RCC 7860 (cell line): ENCODE measurements at regions not wholly inside any gene's neighbourhood (a gene's known extent, or its start where the extent isn't known, plus 50 kb on each side); places are given as distances from the start of the nearest gene placed in this dataset.
"Not testable (repeated sequence)": the region's sequence is repeated elsewhere in the genome, so short reads cannot be mapped to it uniquely, and the experiment has no call there.

Source experiments
- DNase-seq: peaks from one replicate; pipeline ENCODE4 v3.0.0-alpha.2; 2015; ENCODE audit warnings: low spot score
- FAIRE-seq: peaks from 2 replicates; lab custom pipeline; 2012; peaks lifted over from hg19 to GRCh38; lab: Jason Lieb, UNC

DNA sequence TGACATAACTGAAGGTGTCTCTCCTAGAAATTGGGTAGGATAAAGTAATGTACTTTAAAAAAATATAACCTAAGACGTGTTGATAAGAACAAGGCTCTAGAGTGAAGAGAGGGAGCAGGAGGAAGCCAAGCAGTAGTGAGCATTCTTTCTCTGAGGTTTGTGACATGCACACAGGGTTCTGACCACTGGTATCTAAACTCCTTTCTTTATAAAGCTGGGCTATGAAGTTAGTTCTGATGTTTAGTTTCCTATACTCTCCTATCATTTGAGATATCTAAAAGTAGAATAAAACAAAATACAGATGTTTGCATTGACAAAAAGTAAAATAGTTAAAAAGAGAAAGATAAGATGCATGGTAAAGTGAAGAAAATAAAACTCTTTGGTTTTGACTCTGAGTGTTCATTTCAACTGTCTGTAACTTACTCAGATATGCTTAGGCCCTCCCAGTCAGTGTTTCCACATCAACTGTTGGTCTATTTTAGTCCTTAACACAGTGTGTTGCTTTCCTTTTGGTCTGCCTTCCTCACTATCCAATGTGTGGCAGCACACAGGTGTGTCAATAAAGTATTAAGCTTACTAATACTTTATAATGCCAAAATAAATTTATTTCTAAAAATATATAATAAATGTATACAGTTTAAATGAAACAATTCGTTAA, 543.5 kb downstream of the PTPRC start:
- FAIRE-seq (no peak), DNase-seq (no peak)

DNA sequence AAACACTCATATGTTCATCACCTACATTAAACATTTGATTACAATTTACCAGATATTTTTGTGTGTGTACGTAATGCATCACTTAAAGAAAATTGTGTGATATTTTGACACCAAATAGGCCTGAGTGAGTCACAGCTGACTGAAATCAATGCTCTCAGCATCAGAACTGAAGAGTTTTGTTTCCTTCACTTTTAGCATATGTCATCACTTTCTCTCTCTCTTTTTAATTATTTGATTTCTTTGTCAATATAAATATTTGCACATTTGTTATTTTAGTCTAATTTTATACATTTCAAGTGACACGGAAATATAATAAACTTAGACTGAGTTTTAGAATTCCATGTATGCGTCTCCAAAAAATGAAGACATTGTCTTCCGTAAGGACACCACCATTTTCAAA, 545.3 kb downstream of the PTPRC start:
- FAIRE-seq: no peak
- DNase-seq: no peak

DNA sequence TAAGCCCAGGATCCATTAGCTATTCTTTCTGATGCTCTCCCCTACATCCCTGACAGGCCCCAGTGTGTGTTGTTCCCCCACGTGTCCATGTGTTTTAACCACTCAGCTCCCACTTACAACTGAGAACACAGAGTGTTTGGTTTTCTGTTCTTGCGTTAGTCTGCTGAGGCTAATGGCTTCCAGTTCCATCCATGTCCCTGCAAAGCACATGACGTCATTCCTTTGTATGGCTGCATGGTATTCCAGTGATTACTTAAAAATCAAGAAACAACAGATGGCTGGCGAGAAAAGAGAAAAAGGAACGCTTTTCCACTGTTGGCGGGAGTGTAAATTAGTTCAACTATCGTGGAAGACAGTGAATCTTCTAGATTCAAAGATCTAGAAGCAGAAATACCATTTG, 556.0 kb downstream of the PTPRC start:
- DNase-seq (no peak), FAIRE-seq (no peak)

DNA sequence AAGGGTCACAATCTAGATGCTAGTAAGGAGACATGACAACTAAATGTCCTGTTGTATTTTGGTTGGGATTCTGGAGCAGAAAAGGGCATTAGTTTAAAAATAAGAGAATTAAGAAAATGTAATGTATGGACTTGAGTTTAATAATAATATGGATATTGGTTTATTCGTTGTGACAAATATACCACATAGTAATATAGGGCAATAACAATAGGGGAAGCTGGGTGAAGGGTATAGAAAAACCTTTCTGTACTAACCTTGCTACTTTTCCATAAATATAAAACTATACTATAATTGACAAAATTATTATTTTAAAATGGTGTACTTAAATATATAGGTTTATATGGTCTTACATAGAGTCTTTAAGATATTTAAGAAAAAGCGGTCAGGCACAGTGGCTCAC, 558.9 kb downstream of the PTPRC start:
- DNase-seq (no peak), FAIRE-seq (no peak)

DNA sequence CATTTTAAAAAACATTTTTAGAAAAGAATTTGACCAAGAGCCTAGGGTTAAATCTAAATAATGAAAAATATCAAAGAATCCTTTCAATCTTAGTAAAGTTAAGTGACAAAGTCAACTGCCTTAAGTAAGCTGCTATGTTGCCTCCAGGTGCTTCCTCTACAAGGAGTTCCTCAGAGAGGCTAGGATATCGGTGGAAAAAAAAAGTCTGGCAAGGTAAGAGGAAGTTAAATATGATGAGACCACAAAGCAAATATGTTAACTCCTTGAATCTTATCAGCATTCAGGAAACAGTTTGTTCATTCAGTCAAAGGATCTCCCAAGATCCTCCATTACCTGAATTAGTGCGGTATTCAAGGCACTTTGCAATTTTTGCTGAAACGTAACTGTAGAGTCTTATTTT, 563.5 kb downstream of the PTPRC start:
- FAIRE-seq (no peak), DNase-seq (no peak)

DNA sequence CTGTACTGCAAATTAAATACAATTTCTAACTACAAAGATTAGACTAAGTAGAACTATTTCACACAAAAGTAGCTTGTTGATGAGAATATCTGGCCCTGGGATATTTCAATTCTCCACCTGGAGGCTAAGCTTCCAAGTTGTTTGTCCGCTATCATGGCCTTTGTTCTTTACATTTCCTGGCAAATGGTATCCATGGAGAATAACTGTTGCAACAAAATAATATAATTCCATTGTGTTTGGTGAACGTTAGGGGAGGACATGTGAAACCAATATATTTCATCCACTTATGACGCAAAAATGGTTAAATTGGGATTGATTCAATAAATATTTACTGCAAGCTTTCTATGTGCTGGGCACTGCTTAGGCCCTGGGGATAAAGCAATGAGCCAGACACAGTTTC, 565.4 kb downstream of the PTPRC start:
- FAIRE-seq: no peak
- DNase-seq: no peak

DNA sequence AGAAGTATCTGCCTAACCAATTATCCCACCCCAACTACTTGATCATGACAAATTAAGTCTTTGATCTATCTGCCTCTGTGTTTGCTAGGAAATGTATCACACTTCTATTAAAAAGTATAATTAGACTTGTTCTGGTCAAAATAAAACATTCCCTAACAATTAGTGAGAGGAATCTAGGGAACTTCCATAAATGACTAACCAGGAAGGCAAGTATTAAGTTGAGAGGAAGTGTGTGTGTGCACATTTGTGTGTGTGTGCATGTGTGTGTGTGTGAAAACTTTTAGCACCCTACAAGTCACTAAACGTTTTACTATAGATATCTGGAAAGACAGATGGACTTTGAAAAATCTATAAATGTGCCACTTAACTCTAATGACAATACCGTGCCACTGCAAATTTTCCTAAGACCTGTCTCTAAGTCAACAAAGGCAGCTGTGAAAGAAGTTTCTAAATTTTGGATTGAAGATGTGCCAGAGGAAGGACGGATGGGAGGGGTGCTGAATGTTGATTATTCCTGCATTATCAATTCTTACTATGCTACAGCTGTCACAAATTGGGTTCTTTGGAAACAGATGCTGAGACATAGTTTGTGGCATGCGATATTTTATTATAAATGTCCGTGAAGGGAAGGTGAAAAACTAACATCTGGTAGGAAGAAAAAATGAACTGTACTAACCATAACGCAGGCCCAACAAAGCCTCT, 567.1 kb downstream of the PTPRC start:
- no peak for DNase-seq
- FAIRE-seq: no peak

DNA sequence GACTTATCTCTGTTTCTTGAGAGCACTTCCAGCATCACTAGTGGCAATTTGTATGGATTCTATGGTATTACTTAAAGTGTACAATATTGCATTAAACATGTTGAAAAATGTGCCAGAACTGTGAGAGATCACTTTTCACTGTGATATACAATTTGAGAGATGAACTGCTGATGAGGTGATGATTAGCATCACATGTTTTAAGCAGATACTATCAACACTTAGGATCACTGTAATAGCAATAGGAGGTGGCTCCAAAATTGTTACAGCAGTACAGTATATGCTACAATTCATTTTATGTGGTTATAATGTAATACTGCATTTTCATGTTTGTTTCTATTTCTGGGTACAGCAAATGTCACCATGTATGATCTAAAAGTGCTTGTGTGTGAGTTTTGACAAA, 570.0 kb downstream of the PTPRC start:
- no peak for FAIRE-seq
- no peak for DNase-seq

DNA sequence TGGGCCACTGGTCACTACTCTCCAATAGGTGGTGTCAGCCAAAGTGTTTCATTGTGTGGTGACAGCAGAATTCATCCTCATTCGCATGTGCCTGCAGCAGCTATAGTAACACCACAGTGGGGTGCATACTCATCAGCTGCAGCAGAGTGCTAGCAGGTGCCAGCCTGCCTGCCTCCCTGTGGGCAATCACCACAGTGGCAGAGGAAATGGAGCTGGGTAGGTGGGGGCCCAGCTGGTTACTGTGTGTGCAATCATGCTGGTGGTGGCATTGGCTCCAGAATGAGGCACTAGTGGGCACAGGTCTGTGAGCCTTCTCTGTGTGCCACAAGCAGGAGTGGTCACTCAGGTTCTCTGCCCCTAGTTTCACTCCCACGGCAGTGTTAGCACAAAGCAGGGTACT, 579.2 kb downstream of the PTPRC start:
- DNase-seq (no peak), FAIRE-seq (no peak)

DNA sequence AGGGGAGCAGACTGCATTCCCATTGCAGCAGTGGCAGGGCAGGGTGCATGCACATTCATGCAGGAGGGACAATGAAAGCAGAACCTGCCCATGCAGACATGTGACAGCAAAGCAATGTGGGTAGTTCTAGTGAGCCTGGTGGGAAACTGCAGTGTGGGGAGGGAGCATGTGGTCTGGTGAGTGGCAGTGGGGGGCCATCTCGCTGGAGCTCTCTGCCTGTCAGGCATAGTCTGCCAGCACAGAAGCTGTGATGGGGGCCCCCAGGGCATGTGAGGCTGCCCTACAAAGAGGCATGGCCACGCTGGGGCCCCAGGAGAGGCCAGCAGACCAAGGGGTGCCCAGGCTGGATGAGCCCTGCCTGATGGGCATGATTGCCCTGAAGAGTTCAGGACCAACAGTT, 579.7 kb downstream of the PTPRC start:
- FAIRE-seq (no peak), DNase-seq (no peak)

DNA sequence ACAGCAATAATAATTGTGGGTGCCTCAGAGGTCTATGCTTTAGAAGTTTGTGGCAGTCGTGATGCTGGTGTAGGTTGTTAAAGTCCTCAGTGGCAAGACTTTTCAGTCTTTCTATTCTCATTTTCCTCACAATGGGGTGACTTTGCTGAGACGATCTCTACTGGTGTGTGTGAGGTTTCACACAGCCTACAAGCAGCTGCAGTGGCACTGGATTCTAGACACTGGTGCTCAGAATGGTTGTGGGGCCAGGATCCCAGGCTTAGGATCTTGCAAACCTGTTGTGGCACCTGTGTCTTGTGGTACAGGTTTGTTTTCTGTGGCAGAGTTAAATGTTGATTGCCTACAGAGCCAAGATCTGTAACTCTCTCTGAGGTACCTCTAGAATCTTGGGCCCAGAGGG, 581.2 kb downstream of the PTPRC start:
- DNase-seq (no peak), FAIRE-seq (no peak)

DNA sequence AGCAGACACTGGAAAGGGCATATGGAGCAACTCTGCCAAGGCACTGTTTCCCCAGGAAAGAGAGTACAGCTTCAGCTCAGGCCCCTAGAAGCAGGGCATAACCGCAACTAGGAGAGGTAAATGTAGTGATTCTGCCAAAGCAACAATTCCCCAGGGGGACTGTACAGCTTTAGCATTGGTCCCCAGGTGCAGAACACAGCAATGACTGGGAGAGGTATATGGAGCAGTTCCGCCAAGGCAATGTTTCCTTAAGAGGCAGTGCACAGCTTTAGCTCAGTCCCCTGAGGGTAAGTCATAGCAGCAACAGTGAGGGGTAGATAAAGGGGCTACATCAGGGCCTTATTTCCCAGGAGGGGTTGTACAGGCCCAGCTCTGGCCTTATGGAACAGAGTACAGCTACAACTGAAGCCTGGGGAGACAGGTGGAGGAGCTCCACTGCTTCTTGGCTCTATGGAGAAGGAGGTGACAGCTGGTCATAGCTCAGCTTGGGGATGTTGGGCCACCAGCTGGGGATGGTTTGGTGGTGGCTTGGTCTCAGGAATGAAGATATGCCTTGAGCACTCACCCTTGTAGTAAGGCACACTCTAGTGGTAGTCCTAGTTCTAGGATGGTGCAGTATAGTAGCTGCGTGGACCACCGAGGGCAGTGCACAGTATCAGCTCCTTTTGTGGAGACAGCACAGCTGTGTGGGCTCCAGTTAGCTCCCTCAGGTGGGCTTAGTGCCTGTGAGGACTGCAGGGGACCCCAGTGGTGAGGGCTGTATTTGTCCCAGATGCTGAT, 582.7 kb downstream of the PTPRC start:
- DNase-seq: no peak
- FAIRE-seq: no peak

DNA sequence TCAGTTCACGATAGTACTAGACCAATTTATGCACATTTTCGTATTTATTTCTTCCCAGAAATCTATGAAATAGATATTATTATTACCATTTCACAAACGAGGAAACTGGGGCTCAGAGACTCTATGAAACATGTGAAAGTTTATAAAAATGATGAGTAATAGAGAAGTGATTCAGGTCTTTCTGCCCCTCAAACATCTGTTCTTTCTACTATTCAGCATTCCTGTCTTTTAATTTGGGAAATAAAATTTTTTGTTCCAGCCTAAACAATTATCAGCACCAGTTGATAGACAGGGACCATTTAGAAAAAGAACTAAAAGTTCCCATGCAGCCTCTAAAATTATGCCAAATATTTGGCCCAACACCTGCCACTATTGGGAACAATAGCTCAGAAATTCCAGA, 585.1 kb downstream of the PTPRC start:
- DNase-seq: no peak
- FAIRE-seq: no peak

DNA sequence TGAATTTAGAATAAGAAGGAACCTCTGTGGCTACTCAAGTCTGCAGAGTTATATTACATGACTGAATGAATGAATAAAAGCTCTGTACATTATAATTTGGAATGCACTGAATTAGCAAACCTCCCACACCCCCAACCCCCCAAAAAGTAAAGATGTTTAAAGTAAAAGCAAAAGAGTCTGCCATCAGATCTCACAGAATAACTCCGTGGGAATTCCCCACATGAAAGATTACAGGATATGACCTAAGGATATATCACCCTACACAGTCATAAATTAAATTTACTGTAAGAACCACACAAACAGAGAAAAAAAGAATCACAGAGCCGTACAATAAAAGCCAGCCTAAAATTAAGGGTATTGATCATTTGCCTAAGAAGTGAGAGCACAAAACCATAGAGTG, 587.3 kb downstream of the PTPRC start:
- DNase-seq (peak; percentile 70), FAIRE-seq (peak; percentile 91)

DNA sequence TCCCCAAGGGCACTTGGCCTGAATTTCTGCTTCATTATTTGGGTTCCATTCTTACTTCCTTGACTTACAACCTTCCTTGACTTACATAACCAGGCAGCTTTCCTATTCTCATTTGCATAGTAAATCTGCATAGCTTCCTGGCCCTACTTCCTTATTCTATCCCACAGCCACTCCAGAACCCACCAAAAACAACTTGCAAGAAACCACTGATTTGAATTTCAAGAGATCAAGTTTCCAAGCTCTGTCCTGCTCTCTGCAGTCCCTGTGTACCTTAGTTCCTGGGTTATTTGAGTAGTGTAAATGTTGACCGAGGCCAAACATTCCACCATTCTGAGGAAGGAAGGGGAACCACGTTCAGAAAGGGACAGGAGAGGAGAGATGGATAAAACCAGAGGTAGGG, 603.3 kb downstream of the PTPRC start:
- FAIRE-seq: no peak
- DNase-seq: no peak

DNA sequence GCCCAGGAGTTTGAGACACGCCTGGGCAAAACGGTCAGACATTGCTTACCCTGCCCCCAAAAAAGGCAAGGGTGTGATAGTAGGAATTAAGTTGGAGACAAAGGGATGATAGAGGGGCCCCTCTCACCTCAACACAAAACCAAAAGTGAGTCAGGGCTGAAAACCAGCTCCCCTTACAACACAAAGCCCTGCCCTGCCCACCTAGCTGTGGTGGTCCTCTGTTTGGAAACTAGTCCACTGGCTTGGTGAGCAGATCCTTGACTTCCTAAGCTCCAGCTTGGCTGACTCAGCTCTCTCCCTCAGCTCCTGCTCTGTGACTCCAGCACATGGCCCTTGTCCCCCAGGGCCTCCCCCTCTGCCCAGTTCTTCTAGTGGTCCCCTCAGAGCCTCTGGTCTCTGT, 603.8 kb downstream of the PTPRC start:
- DNase-seq: no peak
- FAIRE-seq: no peak

DNA sequence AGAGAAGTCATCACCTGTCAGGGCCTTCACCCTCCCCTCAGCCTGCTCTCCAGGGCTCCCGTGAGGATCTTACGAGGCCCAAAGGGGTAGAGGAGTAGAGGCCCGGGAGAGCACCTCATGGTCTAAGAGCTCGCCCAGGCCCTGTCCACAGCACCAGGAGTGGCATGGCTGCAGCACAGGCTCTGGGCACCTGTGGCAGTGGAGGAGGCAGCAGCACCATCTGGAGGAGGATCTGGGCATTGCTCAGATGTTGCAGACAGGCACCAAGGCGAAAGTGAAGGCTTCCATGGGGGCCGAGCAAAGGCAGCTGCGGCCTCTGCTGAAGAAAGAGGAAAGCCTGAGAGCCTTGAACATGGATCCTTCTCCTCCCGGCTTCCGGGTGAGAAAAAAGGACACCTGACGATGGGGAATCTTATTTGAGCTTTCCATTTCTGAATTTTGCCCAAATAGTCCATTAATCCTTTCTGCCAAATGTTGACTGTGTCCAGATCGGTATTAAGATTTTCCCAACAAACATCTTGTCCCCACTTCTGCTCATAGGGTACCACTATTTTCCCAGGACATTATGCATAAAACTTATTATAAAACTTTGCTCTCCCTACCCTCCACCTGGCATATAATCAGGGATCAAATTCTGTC, 604.7 kb downstream of the PTPRC start:
- DNase-seq: peak; percentile 40
- no peak for FAIRE-seq

DNA sequence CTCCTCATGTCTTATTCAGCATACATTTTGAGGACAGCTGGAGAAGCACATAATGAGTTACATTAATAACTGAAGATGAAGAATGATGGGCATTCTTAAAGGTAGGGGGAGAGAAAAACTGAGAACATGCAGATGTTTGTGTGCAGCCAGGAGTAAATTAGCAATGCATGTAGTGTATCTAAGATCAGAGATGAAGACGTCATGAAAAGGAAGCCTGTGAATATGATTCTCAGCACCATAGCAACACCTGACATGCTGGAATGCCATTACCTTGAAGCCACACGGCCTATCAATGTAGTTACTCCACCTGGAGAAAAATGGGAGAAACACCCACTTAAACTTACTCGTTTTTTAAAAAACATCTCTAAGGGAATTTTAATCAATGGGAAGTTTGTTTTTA, 607.1 kb downstream of the PTPRC start:
- no peak for FAIRE-seq
- DNase-seq: no peak

DNA sequence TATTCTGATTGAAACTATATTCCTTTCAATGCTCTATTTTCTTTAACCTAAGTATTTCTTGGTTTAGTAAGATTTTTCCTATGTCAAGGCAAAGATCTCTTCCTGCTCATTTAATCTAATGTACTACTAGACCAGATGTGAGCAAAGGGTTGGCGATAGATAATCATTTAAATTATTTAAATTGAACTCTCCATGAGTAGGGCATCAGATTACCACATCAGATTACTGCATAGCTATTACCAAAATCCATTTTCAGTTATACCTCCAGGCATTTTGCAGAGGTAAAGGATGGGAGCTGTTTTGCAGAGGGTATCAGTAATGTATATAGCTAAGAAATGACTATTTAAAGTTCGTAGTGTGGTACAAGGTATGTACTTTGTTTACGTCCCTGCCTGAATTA, 607.9 kb downstream of the PTPRC start:
- no peak for FAIRE-seq
- DNase-seq: no peak

DNA sequence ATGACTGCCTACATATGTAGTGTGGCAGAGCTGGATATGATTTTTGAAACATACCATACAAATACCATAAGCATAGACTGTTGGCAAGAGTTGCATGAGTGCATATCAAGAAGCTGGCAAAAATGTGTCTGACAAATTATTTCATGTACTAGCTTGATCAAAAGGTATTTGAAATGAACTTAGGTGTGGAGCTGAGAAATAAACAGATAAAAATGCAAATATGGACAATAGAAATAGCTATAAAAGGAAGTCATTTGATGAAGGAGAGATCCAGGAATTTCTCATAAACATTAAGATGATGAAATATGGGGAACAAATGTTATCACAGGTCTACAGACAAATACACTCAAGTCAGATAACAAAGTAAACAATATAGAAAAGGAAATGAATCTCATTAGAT, 609.1 kb downstream of the PTPRC start:
- FAIRE-seq: no peak
- no peak for DNase-seq

DNA sequence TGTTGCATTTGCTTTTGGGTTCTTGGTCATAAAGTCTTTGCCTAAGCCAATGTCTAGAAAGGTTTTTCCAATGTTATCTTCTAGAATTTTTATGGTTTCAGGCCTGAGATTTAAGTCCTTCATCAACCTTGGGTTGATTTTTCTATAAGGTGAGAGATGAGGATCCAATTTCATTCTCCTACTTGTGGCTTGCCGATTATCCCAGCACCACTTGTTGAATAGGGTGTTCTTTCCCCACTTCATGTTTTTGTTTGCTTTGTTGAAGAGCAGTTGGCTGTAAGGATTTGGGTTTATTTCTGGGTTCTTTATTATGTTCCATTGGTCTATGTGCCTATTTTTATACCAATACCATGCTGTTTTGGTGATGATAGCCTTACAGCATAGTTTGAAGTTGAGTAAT, 615.2 kb downstream of the PTPRC start:
- FAIRE-seq, DNase-seq: not testable (repeated sequence)

DNA sequence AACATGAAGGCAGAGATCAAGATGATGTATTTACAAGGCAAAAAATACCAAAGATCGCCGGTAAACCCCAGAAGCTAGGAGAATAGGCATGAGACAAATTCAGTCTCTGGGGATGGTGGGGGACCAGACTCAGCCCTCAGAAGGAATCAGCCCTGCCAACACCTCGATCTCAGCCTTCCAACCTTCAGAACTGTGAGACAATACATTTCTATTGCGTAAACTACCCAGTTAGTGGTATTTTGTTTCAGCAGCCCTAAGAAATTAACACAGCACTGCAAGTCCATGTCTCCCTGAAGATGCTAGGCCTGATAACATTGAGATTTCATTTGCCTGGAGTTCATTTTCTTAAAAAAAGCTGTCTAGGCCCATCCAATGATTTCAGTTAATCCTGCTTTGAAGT, 622.5 kb downstream of the PTPRC start:
- no peak for DNase-seq
- FAIRE-seq: no peak
